ENCODE measurements at regions not wholly inside any gene's neighbourhood (a gene's known extent, or its start where the extent isn't known, plus 50 kb on each side); places are given as distances from the start of the nearest gene placed in this dataset.
"Not testable (repeated sequence)": the region's sequence is repeated elsewhere in the genome, so short reads cannot be mapped to it uniquely, and the experiment has no call there.

- FAIRE-seq = no peak
Observed at GRCh38 chr11:41519696-41520095, 60.2 kb upstream of the LRRC4C start.

GRCh38 chr11:41522391-41522790 is 62.9 kb upstream of the LRRC4C start:
- no peak for FAIRE-seq

GRCh38 chr11:41522899-41523672 is 63.6 kb upstream of the LRRC4C start:
- no peak for FAIRE-seq

- FAIRE-seq = no peak
Observed at GRCh38 chr11:41527530-41527929, 68.1 kb upstream of the LRRC4C start.

- no peak for FAIRE-seq
Observed at GRCh38 chr11:41532413-41532812, 73.0 kb upstream of the LRRC4C start.

- no peak for FAIRE-seq
Observed at GRCh38 chr11:41533761-41534160, 74.3 kb upstream of the LRRC4C start.

GRCh38 chr11:41534391-41534790 is 74.9 kb upstream of the LRRC4C start:
- no peak for FAIRE-seq

- FAIRE-seq = no peak
Observed at GRCh38 chr11:41534861-41535260, 75.4 kb upstream of the LRRC4C start.

- no peak for FAIRE-seq
Observed at GRCh38 chr11:41536021-41536568, 76.6 kb upstream of the LRRC4C start.

- not testable (repeated sequence) for FAIRE-seq
Observed at GRCh38 chr11:41544902-41545301, 85.5 kb upstream of the LRRC4C start.

GRCh38 chr11:41578421-41579051 is 119.1 kb upstream of the LRRC4C start:
- FAIRE-seq = no peak

GRCh38 chr11:41579546-41579945 is 120.1 kb upstream of the LRRC4C start:
- no peak for FAIRE-seq

- FAIRE-seq = no peak
Observed at GRCh38 chr11:41609511-41609910, 150.1 kb upstream of the LRRC4C start.

GRCh38 chr11:41612415-41612814 is 153.0 kb upstream of the LRRC4C start:
- FAIRE-seq = no peak

- FAIRE-seq = no peak
Observed at GRCh38 chr11:41613326-41613725, 153.9 kb upstream of the LRRC4C start.

- no peak for FAIRE-seq
Observed at GRCh38 chr11:41622707-41623359, 163.4 kb upstream of the LRRC4C start.

- FAIRE-seq = no peak
Observed at GRCh38 chr11:41659985-41660384, 200.5 kb upstream of the LRRC4C start.

GRCh38 chr11:41660585-41660984 is 201.1 kb upstream of the LRRC4C start:
- no peak for FAIRE-seq

- FAIRE-seq = no peak
Observed at GRCh38 chr11:41665441-41666360, 206.2 kb upstream of the LRRC4C start.

GRCh38 chr11:41666951-41667653 is 207.7 kb upstream of the LRRC4C start:
- FAIRE-seq = no peak

GRCh38 chr11:41675205-41675604 is 215.8 kb upstream of the LRRC4C start:
- no peak for FAIRE-seq

- FAIRE-seq = no peak
Observed at GRCh38 chr11:41713030-41713429, 253.6 kb upstream of the LRRC4C start.
